Endothelial cell (in vitro differentiated cells): ENCODE measurements at regions not wholly inside any gene's neighbourhood (a gene's known extent, or its start where the extent isn't known, plus 50 kb on each side); places are given as distances from the start of the nearest gene placed in this dataset.
A peak's percentile ranks its signal among the peaks of the same experiment; 100 is the strongest.

Experiments used
- DNase-seq: peaks from one replicate; pipeline ENCODE4 v3.0.0; 2021; ENCODE audit warnings: low spot score
- H3K27ac Mint-ChIP-seq: one replicate; pipeline ENCODE4 v1.8.0; 2021; ENCODE audit warnings: mixed read lengths, inconsistent platforms; ENCODE audit not compliant: unreplicated experiment
- H3K27me3 Mint-ChIP-seq: one replicate; pipeline ENCODE4 v1.8.0; 2021; ENCODE audit warnings: mild to moderate bottlenecking, moderate library complexity, mixed read lengths, inconsistent platforms; ENCODE audit not compliant: unreplicated experiment
- H3K36me3 Mint-ChIP-seq: one replicate; pipeline ENCODE4 v1.8.0; 2021; ENCODE audit warnings: mild to moderate bottlenecking, low read depth, mixed read lengths, inconsistent platforms; ENCODE audit not compliant: unreplicated experiment
- H3K4me1 Mint-ChIP-seq: one replicate; pipeline ENCODE4 v1.8.0; 2021; ENCODE audit warnings: mild to moderate bottlenecking, mixed read lengths, inconsistent platforms; ENCODE audit not compliant: unreplicated experiment
- H3K4me3 Mint-ChIP-seq: one replicate; pipeline ENCODE4 v1.8.0; 2021; ENCODE audit warnings: mild to moderate bottlenecking, mixed read lengths, inconsistent platforms; ENCODE audit not compliant: unreplicated experiment
- H3K9me3 Mint-ChIP-seq: one replicate; pipeline ENCODE4 v1.8.0; 2021; ENCODE audit warnings: mixed read lengths, inconsistent platforms; ENCODE audit not compliant: unreplicated experiment
- TF ChIP-seq, protein P1 (sequence below): fragments of 200-600 bp; sonication (generic); IDR thresholded peaks from one replicate; pipeline ENCODE4 v1.5.0; 2021; ENCODE audit warnings: antibody characterized with exemption; ENCODE audit not compliant: unreplicated experiment

DNA sequence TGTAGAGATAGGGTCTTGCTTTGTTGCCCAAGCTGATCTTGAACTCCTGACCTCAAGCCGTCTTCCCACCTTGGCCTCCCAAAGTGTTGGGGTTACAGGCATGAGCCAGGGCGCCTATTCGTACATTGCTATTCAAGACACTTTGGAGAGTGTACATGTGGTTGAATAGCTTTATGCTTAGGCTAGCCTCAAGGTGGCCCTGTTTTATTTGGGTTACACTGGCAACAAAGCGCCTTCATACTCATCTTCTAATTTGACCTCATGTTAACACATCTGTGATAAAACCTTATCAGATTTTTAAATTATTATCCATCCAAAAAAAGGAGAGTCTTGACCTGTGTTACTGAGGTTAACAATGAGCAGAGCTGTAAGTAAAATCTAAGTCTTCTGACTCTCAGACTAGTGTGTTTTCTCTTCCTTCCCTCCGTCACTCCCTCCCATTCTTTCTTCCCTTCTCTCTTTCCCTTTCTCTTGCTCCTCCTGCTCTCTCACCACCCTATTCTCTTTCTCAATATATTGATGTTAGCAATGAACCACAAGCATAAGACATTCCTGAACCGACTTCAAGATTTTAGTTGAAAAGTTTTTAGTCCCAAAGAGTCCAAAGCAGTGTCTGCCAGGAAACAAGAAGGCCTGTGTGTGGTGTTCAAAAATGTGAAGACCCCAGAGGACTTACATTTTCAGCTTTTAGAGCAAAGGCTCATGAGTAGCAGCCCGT, 603.7 kb upstream of the CFAP20DC start:
- Mint-ChIP-seq H3K27me3 (peaks cover 2% of the 10 kb centered on the region), H3K4me3 (no peak overlapping the region), H3K27ac (no peak overlapping the region), H3K4me1 (no peaks in the 10 kb centered on the region), H3K36me3 (no peaks in the 10 kb centered on the region), H3K9me3 (no peaks in the 10 kb centered on the region)
- no peak for DNase-seq
- TF ChIP-seq, protein P1, sequence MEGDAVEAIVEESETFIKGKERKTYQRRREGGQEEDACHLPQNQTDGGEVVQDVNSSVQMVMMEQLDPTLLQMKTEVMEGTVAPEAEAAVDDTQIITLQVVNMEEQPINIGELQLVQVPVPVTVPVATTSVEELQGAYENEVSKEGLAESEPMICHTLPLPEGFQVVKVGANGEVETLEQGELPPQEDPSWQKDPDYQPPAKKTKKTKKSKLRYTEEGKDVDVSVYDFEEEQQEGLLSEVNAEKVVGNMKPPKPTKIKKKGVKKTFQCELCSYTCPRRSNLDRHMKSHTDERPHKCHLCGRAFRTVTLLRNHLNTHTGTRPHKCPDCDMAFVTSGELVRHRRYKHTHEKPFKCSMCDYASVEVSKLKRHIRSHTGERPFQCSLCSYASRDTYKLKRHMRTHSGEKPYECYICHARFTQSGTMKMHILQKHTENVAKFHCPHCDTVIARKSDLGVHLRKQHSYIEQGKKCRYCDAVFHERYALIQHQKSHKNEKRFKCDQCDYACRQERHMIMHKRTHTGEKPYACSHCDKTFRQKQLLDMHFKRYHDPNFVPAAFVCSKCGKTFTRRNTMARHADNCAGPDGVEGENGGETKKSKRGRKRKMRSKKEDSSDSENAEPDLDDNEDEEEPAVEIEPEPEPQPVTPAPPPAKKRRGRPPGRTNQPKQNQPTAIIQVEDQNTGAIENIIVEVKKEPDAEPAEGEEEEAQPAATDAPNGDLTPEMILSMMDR: no peak

DNA sequence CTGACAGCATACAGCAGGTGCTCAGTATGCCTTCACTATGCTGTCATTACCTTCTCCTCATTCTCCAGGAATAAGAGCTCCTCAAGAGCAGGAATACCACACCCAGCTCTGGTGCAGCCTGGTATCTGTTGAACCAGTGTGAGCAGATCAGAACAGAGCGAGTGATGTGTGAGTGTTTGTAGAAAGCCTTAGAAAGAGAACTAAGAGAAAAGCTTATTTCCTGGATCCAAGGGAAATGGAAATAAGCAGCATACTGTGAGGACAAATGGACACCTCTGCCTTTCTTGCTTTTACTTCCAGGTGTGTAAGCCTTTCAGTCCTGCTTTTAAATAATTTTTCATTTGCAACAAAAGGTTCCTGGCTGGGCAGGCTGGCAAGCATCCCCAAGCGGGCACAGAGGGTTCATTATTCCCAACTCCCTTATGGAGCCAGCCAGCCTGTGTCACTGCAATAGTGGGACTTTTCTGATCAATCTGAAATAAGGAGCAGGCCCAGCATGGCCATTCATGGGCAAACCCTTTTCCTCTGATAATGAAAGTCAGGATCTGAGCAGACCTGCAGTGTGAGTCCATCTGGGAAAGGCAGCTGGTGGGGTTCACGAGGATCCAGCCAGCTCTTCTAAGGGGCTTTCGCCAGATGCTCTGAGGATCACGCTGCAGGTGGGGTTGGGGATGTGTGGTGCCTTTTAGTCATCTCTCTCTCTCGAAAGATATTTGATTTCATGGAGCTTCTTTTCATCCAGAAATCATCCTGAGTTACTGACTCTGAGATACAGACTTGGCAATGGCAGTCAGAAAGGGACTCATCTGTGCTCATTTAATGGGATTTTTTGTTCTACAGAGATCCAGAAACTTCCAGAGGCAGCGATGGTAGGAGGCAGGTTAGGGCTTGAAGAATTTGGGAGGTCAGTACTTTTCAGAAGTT, 594.9 kb upstream of the CFAP20DC start:
- H3K27me3 Mint-ChIP-seq: peaks cover 1% of the 10 kb centered on the region
- TF ChIP-seq, protein P1: no peak
- H3K9me3 Mint-ChIP-seq: no peaks in the 10 kb centered on the region

DNA sequence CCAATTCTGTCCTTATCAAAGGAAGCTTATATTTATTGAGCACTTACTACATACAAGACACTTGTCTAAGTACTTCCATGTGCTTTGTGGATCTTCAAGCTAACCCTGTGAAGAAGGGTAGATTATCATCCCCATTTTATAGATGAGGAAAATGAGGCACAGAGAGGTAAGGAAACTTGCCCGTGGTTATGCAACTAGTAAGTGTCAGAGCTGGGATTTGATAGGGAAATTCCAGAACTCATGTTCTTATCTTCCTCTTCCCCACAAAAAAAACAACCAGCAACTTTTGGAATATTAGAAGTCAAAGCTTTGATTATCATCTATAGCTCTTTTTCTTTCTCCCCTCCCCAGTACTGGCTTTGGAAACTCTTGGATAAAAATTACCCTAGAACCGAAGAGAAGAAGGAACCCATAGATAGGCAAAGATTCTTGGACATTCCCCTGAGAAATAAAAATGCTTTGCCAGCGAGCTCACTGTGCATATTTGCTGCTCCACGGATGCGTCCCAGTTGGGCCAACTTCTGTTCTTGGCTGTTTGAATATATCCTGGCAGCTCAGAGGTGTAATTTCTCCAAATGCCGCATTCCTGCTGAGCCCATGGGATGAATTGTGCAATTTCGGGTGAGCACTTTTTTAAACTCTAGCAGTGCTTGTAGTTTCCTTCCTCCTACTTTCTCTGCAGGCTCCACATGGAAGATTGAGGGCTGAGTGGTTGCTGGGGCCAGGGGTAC, 591.5 kb upstream of the CFAP20DC start:
- H3K4me3 Mint-ChIP-seq: no peak overlapping the region
- no peaks in the 10 kb centered on the region for H3K36me3 Mint-ChIP-seq
- no peaks in the 10 kb centered on the region for H3K9me3 Mint-ChIP-seq
- H3K27ac Mint-ChIP-seq: no peak overlapping the region
- no peaks in the 10 kb centered on the region for H3K27me3 Mint-ChIP-seq
- no peaks in the 10 kb centered on the region for H3K4me1 Mint-ChIP-seq
- no peak for DNase-seq
- TF ChIP-seq, protein P1: no peak

More for the DNA sequence above, 594.9 kb upstream of the CFAP20DC start:
- no peak overlapping the region for H3K27ac Mint-ChIP-seq
- peaks cover 6% of the 10 kb centered on the region for H3K4me1 Mint-ChIP-seq
- no peaks in the 10 kb centered on the region for H3K36me3 Mint-ChIP-seq
- no peak for DNase-seq
- no peak overlapping the region for H3K4me3 Mint-ChIP-seq

DNA sequence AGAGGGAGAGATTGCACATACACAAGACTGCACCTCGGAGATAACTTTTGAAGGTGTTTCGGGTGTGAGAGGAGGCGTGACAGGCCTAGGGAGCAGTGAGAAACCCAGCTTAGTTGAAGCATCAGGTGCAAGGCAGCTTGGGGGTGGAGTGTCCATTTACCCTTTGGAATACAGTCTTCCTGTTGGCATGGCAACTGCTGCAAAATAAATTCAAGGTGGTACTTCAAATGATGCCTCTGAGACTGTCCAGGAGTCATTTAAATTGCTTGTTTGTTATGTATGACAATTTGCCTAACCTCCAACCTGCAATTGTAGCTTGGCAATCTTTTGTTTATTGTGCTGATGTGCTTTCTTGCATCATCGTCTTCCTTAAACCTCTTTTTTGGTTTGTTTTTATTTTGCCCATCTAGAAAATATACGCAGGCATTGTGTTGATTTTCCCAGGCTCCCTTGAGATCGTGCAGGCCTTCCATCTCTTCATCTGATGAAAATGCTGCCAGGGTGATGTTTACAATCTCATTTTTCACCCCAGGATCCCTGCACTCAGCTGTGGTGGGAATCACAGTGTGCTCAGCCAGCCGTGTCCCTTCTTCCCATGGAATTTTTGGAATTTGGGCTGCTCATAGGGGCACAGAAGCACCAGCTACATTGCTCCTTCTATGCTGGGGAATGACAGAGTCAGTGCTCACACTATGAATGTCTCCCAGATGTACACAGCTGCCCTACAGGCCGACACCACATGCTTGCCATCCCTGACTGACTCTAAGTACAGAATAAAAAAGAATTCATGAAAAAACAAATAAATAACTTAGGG, 583.1 kb upstream of the CFAP20DC start:
- TF ChIP-seq, protein P1: no peak
- peak overlapping the region; percentile 9 for H3K27ac Mint-ChIP-seq
- H3K9me3 Mint-ChIP-seq: no peaks in the 10 kb centered on the region
- no peaks in the 10 kb centered on the region for H3K27me3 Mint-ChIP-seq
- no peak overlapping the region for H3K4me3 Mint-ChIP-seq
- no peaks in the 10 kb centered on the region for H3K36me3 Mint-ChIP-seq
- no peak for DNase-seq
- H3K4me1 Mint-ChIP-seq: peaks cover 9% of the 10 kb centered on the region
